GM10248 (cell line): ENCODE measurements at regions not wholly inside any gene's neighbourhood (a gene's known extent, or its start where the extent isn't known, plus 50 kb on each side); places are given as distances from the start of the nearest gene placed in this dataset.

Experiments
- CTCF ChIA-PET: fragments of 300-600 bp; sonication (Branson Sonifier 250); formaldehyde crosslinking; extraction: SDS; loops from one replicate; lab custom pipeline; 2021; ENCODE audit warnings: antibody characterized with exemption; lab: Yijun Ruan, JAX
- POLR2A ChIA-PET: fragments of 350-650 bp; sonication (Branson Sonifier 250); formaldehyde crosslinking; extraction: SDS; loops from one replicate; lab custom pipeline; 2020; ENCODE audit warnings: antibody characterized with exemption; lab: Yijun Ruan, JAX
- DNase-seq: peaks from one replicate; pipeline ENCODE4 v3.0.0; 2012; ENCODE audit errors: extremely low spot score
- TF ChIP-seq, protein P1 (sequence below): IDR thresholded peaks from 2 replicates; pipeline ENCODE4 v1.5.1; 2012; ENCODE audit warnings: mild to moderate bottlenecking, low read depth; ENCODE audit errors: extremely low read depth, missing control alignments, control extremely low read depth

DNA sequence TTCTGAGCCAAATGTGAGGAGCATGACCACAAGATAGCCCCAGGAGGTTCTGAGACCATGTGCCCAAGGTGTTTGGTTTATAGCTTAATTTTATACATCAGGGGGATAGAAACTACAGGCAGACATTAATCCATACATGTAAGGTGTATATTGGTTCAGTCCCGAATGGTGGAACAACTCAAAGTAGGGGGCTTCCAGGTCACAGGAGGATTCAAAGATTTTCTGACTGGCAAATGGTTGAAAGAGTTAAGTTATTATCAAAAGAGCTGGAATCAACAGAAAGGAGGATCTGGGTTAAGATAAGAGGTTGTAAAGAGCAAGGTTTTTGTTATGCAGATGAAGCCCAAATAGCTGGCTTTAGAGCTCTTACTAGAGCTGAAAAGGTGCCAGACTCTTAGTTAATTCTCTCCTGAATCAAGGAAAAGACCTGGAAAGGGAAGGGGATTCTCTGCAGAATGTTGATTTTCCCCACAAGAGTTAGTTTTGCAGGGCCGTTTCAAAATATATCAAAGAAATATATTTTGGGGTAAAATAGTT is 640.0 kb downstream of the IPMK start:
- CTCF ChIA-PET: interaction anchor here (0.9 to 1.1 kb wide), 2 partner anchors 28 to 30 kb away, joined by 3 to 4 read pairs; no protein-coding TSS in a partner anchor
- POLR2A ChIA-PET: no interaction called here
- DNase-seq: no peak

DNA sequence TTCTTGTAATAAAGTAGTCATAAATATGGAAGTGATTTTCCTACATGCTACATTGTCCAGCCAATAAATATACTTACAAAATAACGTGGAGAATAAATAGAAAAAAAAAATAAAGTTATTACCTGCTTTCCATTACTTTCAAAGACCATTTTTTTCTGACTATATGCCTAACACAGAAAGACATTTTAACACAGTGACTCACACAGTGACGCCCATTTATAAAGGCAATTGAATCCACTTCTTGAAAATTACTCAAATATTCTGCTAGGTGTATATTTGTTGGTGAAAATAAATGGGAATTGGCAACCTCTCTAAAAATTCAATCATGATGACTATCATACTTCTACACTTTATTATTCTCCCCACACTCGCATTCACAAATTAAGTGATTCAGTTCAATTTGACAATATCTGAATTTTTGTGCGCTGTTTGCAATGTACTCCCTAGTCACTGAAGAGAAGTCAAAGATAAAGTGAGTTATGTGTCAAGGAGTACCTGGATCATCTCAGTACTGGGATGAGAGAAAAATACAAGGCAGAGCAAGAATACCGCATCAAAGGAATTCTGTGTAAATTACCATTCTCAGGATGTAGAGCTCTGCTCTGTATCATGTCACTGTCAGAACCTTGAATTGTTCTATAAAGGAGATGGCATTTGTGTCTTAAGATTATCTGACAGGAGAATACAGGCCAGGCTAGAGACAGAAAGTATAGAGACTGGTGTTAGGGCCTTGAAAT is 642.7 kb downstream of the IPMK start:
- TF ChIP-seq, protein P1, sequence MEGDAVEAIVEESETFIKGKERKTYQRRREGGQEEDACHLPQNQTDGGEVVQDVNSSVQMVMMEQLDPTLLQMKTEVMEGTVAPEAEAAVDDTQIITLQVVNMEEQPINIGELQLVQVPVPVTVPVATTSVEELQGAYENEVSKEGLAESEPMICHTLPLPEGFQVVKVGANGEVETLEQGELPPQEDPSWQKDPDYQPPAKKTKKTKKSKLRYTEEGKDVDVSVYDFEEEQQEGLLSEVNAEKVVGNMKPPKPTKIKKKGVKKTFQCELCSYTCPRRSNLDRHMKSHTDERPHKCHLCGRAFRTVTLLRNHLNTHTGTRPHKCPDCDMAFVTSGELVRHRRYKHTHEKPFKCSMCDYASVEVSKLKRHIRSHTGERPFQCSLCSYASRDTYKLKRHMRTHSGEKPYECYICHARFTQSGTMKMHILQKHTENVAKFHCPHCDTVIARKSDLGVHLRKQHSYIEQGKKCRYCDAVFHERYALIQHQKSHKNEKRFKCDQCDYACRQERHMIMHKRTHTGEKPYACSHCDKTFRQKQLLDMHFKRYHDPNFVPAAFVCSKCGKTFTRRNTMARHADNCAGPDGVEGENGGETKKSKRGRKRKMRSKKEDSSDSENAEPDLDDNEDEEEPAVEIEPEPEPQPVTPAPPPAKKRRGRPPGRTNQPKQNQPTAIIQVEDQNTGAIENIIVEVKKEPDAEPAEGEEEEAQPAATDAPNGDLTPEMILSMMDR: no peak
- CTCF ChIA-PET: no interaction called here
- no peak for DNase-seq
- POLR2A ChIA-PET: no interaction called here

More for the DNA sequence above, 640.0 kb downstream of the IPMK start:
- TF ChIP-seq, protein P1: no peak

DNA sequence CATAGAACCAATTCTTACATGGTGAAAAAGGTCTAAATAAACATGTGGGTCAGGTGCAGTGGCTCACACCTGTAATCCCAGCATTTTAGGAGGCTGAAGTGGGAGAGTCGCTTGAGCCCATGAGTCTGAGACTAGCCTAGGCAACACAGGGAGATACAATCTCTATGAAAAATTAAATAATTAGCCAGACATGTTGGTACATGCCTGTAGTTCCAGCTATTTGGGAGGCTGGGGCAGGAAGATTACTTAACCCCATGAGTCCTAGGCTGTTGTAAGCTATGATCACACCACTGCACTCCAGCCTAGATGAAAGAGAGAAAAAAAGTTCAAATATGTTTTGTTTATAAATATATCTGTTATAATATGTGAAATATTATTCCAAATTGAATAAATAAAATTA is 643.6 kb downstream of the IPMK start:
- CTCF ChIA-PET: no interaction called here
- TF ChIP-seq, protein P1: no peak
- POLR2A ChIA-PET: no interaction called here
- DNase-seq: no peak

DNA sequence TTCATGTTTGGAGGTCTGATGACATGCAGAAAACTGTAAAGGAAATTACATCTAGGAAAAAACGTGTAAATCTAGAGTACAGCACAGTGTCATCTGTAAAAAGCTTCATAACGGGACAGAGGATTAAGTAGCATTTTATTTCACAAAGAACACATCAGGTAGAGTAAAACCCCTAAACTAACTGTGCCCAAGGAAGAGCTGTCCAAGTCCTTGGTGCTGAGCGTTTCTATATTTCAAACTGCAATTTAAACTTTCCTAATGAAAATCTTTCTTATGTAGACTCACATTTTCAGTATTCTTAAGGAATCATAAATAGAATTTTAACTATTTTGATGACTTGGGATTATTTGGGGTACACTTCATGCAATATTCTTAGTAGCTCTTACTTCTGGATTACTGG is 646.2 kb downstream of the IPMK start:
- no peak for DNase-seq
- ChIA-PET POLR2A (no interaction called here), CTCF (no interaction called here)
- TF ChIP-seq, protein P1: no peak

DNA sequence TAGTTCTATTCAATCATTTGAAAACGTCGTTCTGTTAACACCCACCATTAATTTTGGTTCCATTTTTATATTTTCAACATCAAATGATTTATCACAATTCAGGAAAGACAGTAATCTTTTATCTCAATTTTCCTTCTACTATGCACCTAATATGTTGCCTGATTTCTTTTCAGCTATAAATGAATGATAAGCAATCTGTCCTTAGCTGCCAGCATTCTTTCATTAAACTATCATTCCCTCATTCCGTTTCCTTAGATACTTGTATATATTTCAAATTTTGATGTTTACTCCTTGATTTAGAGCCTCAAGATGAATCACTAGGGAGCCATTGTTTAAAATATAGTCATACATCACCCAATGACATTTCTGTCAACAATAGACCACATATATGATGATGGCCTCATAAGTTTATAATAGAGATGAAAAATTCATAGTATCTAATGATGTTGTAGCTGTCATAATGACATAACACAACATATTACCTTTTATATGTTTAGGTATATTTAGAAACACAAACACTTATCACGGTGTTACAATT is 661.7 kb downstream of the IPMK start:
- DNase-seq: no peak
- TF ChIP-seq, protein P1: no peak
- ChIA-PET CTCF (interaction anchor here (1.5 kb wide), 1 partner anchor 15 kb away, joined by 3 read pairs; no protein-coding TSS in a partner anchor), POLR2A (no interaction called here)

DNA sequence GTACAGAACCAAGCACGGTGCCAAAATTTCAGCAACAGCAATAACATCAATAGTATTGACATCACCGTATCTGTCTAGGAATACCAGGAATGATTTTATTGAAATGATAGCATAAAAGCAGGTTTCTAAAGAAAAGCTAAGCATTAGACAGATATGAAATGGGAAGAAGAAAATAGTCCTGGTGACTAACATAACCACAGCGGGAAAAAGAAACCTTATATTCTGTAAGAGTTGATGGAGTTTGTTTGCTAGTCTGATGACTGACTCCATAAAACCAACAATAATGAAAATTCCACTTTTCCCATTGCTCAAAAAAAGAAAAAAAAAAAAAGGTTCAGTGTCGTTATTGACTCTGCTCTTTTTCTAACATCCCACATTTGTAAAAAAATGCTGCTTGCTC is 668.3 kb downstream of the IPMK start:
- DNase-seq: no peak
- POLR2A ChIA-PET: no interaction called here
- TF ChIP-seq, protein P1: no peak
- CTCF ChIA-PET: no interaction called here
